Cardiac muscle cell (in vitro differentiated cells and primary cell): ENCODE measurements at regions not wholly inside any gene's neighbourhood (a gene's known extent, or its start where the extent isn't known, plus 50 kb on each side); places are given as distances from the start of the nearest gene placed in this dataset.
A peak's percentile ranks its signal among the peaks of the same experiment; 100 is the strongest.
"Not testable (repeated sequence)": the region's sequence is repeated elsewhere in the genome, so short reads cannot be mapped to it uniquely, and the experiment has no call there.

Source experiments
- DNase-seq, 2 donors: peaks; one replicate each; pipeline versions ENCODE4 v3.0.0 to v3.0.0-alpha.2; 2010 to 2017; ENCODE audit warnings: low read depth in 1 of 2, low spot score in 1 of 2
- H3K27ac ChIP-seq: fragments of 200-600 bp; sonication (generic); 2 replicates; pipeline ENCODE4 v1.5.1; 2016
- H3K27me3 ChIP-seq: fragments of 200-600 bp; sonication (generic); 2 replicates; pipeline ENCODE4 v1.6.0; 2016; ENCODE audit warnings: control low read depth
- H3K36me3 ChIP-seq: fragments of 200-600 bp; sonication (generic); 2 replicates; pipeline ENCODE4 v1.5.1; 2016; ENCODE audit warnings: control low read depth
- H3K4me1 ChIP-seq: fragments of 200-600 bp; sonication (generic); 2 replicates; pipeline ENCODE4 v1.8.1; 2017; ENCODE audit warnings: low read depth, mild to moderate bottlenecking, mixed run types
- H3K4me3 ChIP-seq: fragments of 200-600 bp; sonication (generic); 2 replicates; pipeline ENCODE4 v1.5.1; 2016; ENCODE audit warnings: mild to moderate bottlenecking
- H3K9me3 ChIP-seq: fragments of 200-600 bp; sonication (generic); 2 replicates; pipeline ENCODE4 v1.5.1; 2017; ENCODE audit warnings: low read depth, mild to moderate bottlenecking, control low read depth
- TF ChIP-seq, protein P1 (sequence below): IDR thresholded peaks from 2 replicates; pipeline ENCODE4 v1.5.1; 2012; ENCODE audit warnings: low read depth, mild to moderate bottlenecking, low read length

DNA sequence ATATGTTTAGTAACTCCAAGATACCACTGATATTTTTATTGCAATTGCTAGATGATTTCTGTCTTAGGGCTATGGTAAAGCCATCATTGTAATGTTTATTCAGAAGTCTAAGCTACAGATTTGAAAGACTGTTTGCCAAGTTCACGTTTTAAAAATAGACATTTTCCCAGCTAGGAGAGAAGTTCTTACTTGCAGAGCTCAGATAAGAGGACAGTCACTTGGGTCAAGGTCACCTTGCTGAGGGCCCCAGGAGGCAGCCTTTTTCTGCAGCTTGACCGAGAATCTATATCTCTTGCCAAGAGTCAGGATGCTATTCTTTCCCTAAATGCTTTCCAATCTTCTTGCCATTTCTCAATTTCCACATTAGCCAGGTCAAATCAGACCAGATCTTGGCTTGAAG lies 1011.2 kb downstream of the KCNMA1 start:
- peak in 1 of 2 donors; percentile 72 for DNase-seq
- Histone ChIP-seq H3K27me3 (no peaks in the 10 kb centered on the region), H3K4me1 (peaks cover 28% of the 10 kb centered on the region), H3K9me3 (no peaks in the 10 kb centered on the region), H3K36me3 (no peaks in the 10 kb centered on the region), H3K27ac (peak overlapping the region; percentile 86), H3K4me3 (peak overlapping the region; percentile 2)
- TF ChIP-seq, protein P1, sequence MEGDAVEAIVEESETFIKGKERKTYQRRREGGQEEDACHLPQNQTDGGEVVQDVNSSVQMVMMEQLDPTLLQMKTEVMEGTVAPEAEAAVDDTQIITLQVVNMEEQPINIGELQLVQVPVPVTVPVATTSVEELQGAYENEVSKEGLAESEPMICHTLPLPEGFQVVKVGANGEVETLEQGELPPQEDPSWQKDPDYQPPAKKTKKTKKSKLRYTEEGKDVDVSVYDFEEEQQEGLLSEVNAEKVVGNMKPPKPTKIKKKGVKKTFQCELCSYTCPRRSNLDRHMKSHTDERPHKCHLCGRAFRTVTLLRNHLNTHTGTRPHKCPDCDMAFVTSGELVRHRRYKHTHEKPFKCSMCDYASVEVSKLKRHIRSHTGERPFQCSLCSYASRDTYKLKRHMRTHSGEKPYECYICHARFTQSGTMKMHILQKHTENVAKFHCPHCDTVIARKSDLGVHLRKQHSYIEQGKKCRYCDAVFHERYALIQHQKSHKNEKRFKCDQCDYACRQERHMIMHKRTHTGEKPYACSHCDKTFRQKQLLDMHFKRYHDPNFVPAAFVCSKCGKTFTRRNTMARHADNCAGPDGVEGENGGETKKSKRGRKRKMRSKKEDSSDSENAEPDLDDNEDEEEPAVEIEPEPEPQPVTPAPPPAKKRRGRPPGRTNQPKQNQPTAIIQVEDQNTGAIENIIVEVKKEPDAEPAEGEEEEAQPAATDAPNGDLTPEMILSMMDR: no peak

DNA sequence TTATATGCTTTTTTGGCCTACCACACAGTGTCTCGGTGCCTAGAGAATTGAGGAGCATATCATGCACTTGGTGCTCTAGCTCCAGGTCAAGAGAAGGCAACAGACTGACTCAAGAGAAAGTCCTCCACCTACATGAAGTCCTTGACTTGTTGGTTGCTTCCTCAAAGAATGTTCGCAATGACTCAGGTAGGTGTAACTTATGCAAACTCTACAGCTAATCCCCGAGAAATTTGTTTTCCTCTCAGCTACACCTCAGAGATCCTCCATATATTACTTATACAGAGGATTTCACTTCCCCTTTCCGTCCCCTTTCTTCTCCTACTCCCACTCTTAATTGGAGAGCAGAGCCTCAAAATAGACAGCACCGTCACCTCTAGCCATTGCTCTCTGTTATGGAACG lies 1013.1 kb downstream of the KCNMA1 start:
- Histone ChIP-seq H3K27me3 (no peaks in the 10 kb centered on the region), H3K4me1 (peaks cover 19% of the 10 kb centered on the region), H3K27ac (no peak overlapping the region), H3K9me3 (no peaks in the 10 kb centered on the region), H3K36me3 (no peaks in the 10 kb centered on the region), H3K4me3 (no peak overlapping the region)
- no peak for DNase-seq
- TF ChIP-seq, protein P1: no peak

DNA sequence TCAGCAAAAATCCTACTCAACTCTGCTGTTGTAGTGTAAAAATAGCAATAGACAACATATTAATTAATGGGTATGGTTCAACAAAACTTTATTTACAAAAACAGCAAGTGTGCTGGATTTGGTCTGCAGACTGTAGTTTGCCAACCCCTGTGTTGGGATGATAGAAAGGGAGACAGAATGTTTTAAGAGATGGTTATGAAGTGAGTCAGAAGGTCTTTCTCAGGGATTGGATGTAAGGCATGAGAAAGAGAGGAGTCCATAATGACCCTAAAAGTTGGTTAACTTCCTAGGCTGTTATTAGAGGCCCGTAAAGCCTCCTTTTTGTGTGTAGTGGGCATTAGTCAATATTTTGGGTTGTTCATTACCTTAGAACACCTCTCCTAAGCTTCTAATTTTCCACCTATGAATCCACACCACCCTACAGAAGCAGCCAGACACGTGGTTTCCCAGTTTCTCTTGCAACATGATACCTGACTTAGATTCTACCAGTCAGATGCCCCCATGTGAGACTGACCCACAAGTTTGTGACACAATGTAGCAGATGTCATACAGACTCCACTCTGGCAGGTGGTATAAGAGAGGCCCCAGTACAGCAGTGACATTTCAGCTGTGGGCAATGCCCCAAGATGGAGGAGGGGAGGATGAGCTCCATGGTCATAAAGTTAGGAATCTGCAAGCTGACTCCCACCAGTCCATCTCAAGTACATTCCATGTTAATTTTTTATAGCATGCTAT lies 1015.6 kb downstream of the KCNMA1 start:
- TF ChIP-seq, protein P1: no peak

DNA sequence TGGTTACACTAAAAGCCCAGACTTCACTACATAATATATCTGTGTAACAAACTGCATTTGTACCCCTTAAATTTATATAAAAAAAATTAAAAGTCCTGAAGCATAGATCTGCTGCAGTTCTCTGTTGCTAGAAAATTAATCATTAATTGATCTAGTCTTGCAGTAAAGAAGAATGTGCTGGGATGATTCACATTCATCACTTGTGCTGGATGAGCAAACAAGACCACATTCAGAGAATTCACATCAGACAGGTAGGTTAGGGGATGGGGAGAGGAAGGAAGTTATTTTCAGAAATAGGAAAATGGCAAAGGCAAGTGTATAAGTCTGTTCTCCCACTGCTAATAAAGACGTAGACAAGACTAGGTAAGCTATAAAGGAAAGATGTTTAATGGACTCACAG lies 1019.0 kb downstream of the KCNMA1 start:
- no peaks in the 10 kb centered on the region for H3K27me3 ChIP-seq
- H3K27ac ChIP-seq: no peak overlapping the region
- no peaks in the 10 kb centered on the region for H3K36me3 ChIP-seq
- no peaks in the 10 kb centered on the region for H3K4me1 ChIP-seq
- DNase-seq: no peak
- H3K4me3 ChIP-seq: no peak overlapping the region
- TF ChIP-seq, protein P1: no peak
- H3K9me3 ChIP-seq: no peaks in the 10 kb centered on the region

More for the DNA sequence above, 1015.6 kb downstream of the KCNMA1 start:
- Histone ChIP-seq H3K4me1 (peaks cover 19% of the 10 kb centered on the region), H3K36me3 (no peaks in the 10 kb centered on the region), H3K9me3 (no peaks in the 10 kb centered on the region), H3K27ac (no peak overlapping the region), H3K4me3 (no peak overlapping the region), H3K27me3 (no peaks in the 10 kb centered on the region)
- DNase-seq: no peak

DNA sequence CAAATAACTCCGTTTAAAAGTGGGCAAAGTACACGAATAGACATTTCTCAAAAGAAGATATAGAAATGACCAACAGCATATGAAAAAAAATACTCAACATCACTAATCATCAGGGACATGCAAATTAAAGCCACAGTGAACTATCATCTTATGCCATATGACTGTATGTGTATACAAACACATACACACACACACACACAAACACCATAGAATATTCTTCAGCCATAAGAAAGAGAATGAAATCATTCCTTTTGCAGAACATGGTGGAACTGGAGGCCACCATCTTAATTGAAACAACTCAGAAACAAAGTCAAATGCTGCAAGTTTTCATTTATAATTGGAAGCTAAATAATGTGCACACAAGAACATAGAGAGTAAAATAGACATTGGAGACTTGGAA lies 1019.4 kb downstream of the KCNMA1 start:
- H3K4me1 ChIP-seq: no peaks in the 10 kb centered on the region
- no peaks in the 10 kb centered on the region for H3K36me3 ChIP-seq
- H3K9me3 ChIP-seq: no peaks in the 10 kb centered on the region
- no peak for DNase-seq
- H3K4me3 ChIP-seq: no peak overlapping the region
- TF ChIP-seq, protein P1: no peak
- H3K27me3 ChIP-seq: no peaks in the 10 kb centered on the region
- H3K27ac ChIP-seq: no peak overlapping the region

DNA sequence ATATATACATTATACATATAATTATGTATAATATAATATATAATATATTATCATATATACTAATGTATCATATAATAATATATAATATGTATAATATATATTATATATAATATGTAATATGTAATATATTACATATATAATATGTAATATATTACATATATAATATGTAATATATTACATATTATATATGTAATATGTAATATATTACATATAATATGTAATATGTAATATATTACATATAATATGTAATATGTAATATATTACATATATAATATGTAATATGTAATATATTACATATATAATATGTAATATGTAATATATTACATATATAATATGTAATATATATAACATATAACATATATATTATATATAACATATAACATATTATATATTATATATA lies 1020.9 kb downstream of the KCNMA1 start:
- H3K9me3 ChIP-seq, H3K4me1 ChIP-seq, DNase-seq, H3K36me3 ChIP-seq, H3K4me3 ChIP-seq, H3K27me3 ChIP-seq, H3K27ac ChIP-seq: not testable (repeated sequence)
